GM12865 (cell line): ENCODE measurements at regions not wholly inside any gene's neighbourhood (a gene's known extent, or its start where the extent isn't known, plus 50 kb on each side); places are given as distances from the start of the nearest gene placed in this dataset.

Experiments
- DNase-seq: peaks from one replicate; pipeline ENCODE4 v3.0.0; 2010; ENCODE audit warnings: low read depth
- H3K4me3 ChIP-seq: 2 replicates; pipeline ENCODE4 v1.5.1; 2011; ENCODE audit warnings: mild to moderate bottlenecking, low read depth, low read length, control low read depth
- TF ChIP-seq, protein P1 (sequence below): IDR thresholded peaks from 2 replicates; pipeline ENCODE4 v1.5.1; 2011; ENCODE audit warnings: low read length, control low read depth, low read depth, inconsistent platforms; ENCODE audit not compliant: insufficient read depth; ENCODE audit errors: missing control alignments

DNA sequence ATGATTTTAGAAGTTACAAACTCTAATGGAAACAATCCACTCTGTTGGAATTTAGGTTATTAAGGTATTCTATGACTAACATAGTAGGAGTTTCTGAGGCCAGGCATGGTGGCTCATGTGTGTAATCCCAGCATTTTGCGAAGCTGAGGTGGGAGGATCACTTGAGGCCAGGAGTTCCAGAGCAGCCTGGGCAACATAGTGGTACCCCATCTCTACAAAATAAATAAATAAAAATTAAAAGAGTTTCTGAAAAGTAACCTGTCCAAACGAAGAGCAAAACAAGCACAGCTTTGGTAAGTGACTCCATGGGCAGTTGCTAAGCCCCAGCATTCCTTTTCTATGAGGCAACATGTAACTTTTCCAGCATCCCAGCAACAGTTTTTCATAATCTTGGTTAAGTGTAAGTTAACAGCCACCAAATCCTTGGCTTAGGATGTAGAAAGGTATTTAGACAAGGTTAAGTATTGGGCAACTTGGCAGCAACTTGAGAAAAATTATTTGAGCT lies 86.3 kb downstream of the SOX4 start:
- H3K4me3 ChIP-seq: no peak overlapping the region
- DNase-seq: no peak
- TF ChIP-seq, protein P1, sequence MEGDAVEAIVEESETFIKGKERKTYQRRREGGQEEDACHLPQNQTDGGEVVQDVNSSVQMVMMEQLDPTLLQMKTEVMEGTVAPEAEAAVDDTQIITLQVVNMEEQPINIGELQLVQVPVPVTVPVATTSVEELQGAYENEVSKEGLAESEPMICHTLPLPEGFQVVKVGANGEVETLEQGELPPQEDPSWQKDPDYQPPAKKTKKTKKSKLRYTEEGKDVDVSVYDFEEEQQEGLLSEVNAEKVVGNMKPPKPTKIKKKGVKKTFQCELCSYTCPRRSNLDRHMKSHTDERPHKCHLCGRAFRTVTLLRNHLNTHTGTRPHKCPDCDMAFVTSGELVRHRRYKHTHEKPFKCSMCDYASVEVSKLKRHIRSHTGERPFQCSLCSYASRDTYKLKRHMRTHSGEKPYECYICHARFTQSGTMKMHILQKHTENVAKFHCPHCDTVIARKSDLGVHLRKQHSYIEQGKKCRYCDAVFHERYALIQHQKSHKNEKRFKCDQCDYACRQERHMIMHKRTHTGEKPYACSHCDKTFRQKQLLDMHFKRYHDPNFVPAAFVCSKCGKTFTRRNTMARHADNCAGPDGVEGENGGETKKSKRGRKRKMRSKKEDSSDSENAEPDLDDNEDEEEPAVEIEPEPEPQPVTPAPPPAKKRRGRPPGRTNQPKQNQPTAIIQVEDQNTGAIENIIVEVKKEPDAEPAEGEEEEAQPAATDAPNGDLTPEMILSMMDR: no peak

DNA sequence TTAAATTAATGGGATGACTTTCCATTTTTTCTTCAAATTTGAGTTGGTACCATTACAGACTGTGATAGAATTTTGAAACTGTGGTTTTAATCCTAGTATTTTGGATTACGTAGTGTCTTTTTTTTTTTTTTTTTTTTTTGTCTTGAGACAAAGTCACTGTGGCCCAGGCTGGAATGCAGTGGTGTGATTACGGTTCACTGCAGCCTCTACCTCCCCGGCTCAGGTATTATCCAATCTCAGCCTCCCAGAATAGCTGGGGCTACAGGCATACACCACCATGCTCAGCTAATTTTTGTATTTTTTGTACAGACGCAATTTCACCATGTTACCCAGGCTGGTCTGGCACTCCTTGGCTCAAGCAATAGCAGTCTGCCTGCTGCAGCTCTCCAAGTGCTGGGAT lies 87.1 kb downstream of the SOX4 start:
- H3K4me3 ChIP-seq: no peak overlapping the region
- TF ChIP-seq, protein P1: no peak
- DNase-seq: no peak

DNA sequence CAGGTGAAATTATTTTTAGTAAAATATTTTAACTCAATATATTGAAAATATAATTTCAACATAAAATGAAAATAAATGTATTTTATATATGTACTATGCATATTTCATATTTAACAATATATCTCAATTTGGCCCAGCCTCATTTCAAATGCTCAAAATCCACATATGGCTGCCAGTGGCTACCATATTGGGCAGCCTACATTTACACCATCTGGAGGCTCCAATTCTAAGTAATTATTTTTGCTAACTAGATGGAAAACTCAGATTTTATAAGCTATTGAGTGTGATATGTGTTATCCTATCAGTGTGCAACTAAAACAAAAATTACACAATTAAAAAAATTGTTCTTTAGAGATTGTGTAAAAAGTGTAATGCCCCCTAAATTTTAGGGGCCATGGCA lies 96.9 kb downstream of the SOX4 start:
- no peak overlapping the region for H3K4me3 ChIP-seq
- no peak for DNase-seq
- TF ChIP-seq, protein P1: no peak

DNA sequence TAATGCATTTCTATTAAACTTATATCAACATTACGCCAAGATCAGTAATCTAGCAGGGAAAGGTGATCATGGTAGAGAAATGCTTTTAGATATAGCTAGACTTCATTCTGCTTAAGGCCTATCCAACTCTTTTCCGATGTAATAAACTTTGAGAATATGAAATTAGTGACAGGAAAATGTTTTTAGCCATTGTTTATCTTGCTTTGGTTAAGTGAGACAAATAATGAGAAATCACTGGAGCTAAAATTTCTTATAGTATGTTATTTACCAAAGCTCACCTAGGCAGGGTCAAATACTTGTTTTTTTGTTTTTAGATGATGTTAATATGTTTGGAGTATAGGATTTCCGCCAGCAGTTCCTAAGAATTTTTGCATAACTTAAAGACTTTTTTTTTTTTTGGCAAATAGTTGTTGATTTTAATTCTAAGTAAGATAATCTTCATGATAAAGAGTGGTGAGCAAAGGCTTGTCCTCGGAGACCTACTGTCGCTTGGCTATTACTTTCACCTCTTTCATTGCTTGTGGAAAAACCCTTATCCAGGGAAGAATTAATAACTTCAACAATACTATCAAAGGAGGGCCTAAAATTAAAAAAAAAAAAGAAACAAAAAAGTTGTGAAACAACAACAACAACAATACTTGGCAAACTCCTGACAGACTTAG lies 98.3 kb downstream of the SOX4 start:
- DNase-seq: no peak

DNA sequence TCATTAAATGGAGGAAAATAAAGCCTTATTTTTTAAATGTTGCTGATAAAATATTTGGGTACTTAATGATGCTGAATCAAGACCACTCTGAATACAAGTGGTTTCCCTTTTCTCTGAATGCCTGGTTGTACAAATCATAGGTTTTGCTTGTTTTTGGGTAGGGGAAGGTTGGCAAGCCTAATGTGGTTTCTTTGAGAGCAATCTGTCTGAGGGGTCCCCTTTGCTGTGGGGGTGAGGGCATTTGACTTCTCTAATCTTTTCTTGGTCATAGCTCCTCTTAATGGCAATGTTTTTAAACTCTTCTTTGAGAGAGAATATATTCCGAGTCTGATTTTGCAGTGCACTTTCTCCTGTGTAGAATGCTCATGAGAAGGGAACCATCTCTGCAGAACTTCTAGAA lies 99.2 kb downstream of the SOX4 start:
- no peak overlapping the region for H3K4me3 ChIP-seq
- TF ChIP-seq, protein P1: no peak

More for the DNA sequence above, 98.3 kb downstream of the SOX4 start:
- TF ChIP-seq, protein P1: no peak
- no peak overlapping the region for H3K4me3 ChIP-seq

DNA sequence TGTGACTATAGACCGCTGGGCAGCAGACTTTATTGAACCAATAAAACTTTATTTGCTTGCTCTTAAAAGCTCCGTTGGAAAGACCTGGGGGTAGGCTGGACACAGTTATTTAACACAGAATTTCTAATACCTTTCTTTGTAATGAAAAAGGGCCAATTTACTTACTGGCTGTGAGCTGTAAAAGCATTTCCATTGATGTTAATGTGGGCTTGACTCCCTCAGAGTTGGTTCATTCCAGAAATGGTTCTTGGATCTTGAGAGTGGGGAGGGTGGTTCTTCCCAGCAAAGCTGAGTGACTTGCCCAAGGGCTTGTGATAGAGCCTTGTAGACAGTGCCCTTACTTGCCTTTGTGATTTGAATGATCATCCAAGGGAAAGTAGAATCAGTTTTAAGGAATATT lies 100.6 kb downstream of the SOX4 start:
- H3K4me3 ChIP-seq: no peak overlapping the region
- no peak for DNase-seq
- TF ChIP-seq, protein P1: no peak

More for the DNA sequence above, 99.2 kb downstream of the SOX4 start:
- no peak for DNase-seq
